ENCODE measurements at regions not wholly inside any gene's neighbourhood (a gene's known extent, or its start where the extent isn't known, plus 50 kb on each side); places are given as distances from the start of the nearest gene placed in this dataset.

DNA sequence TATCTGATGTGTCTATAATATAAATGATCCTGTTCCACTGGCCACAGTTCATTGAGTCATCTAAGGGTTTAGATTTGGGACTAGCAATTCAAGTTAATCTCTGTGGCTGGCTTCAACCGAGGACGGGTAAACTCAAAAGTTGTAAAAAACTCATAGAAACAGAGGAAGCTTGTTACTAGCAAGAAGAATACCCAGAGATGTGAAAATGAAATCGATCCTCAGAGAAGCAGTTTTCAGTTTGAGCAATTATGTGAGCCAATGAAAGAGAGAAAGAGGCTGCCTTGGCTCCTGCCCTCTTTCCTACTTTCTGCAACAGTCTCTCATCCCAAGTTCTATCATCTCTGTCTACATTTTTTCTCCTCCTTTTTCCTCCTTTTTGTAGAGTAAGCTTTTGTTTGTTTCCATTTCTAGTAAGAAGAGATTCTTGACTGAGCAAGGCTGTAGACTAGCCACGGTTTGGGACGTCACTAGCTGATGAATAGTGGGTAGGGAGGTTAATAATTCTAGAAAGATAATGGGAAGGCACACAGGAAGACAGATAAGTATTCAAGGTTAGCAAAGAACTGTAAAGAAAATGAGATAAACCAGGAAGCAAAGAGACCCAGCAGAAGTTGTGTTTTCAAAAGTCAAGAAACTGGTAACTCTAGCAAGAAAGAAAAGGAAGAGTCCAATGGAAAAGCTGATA is 298.9 kb upstream of the NR2F2 start:
- intact Hi-C loops (cut with micrococcal nuclease; ENCODE audit: unreplicated experiment): no loop called here

DNA sequence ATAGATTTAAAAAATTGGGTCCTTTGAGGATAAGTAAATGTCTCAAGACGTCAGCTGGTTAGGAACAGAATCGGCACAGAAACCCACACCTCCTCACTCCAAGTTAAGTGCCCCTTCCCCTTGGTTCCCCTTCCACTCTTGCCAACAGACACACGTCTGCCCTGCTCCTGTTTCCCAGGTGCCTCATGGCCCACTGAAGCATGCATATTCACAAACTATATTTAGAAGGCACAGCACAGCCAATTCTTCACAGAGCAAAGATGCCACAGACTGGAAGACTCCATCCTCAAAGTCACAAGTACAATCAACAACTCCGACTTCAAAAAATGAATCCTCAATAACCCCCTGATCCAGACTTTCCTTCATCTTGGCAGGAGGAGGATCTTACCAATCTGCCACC is 295.4 kb upstream of the NR2F2 start:
- H3K4me1 Mint-ChIP-seq (ENCODE audit: low read depth, unreplicated experiment): peaks cover 34% of the 10 kb centered on the region
- DNase-seq: no peak
- H3K4me3 Mint-ChIP-seq (ENCODE audit: low read depth, unreplicated experiment): no peak overlapping the region

More for the DNA sequence above, 298.9 kb upstream of the NR2F2 start:
- Mint-ChIP-seq H3K27me3 (ENCODE audit: unreplicated experiment) (no peaks in the 10 kb centered on the region), H3K36me3 (ENCODE audit: insufficient read depth, unreplicated experiment) (no peaks in the 10 kb centered on the region), H3K4me3 (ENCODE audit: low read depth, unreplicated experiment) (no peak overlapping the region), H3K4me1 (ENCODE audit: low read depth, unreplicated experiment) (peaks cover 42% of the 10 kb centered on the region), H3K27ac (ENCODE audit: unreplicated experiment) (no peak overlapping the region), H3K9me3 (ENCODE audit: low read depth, unreplicated experiment) (peaks cover 5% of the 10 kb centered on the region)
- TF ChIP-seq, protein P1, sequence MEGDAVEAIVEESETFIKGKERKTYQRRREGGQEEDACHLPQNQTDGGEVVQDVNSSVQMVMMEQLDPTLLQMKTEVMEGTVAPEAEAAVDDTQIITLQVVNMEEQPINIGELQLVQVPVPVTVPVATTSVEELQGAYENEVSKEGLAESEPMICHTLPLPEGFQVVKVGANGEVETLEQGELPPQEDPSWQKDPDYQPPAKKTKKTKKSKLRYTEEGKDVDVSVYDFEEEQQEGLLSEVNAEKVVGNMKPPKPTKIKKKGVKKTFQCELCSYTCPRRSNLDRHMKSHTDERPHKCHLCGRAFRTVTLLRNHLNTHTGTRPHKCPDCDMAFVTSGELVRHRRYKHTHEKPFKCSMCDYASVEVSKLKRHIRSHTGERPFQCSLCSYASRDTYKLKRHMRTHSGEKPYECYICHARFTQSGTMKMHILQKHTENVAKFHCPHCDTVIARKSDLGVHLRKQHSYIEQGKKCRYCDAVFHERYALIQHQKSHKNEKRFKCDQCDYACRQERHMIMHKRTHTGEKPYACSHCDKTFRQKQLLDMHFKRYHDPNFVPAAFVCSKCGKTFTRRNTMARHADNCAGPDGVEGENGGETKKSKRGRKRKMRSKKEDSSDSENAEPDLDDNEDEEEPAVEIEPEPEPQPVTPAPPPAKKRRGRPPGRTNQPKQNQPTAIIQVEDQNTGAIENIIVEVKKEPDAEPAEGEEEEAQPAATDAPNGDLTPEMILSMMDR (IDR thresholded peaks at IDR 0.05; ENCODE audit: unreplicated experiment): no peak
- CTCF ChIA-PET: interaction anchor here (0.9 kb wide), 1 partner anchor 1006 kb away, joined by 3 read pairs; no protein-coding TSS in a partner anchor
- no peak for DNase-seq
- BruUV-seq (replicated peaks): no TSS peak

GRCh38 chr15:96035635-96036034 is 294.9 kb upstream of the NR2F2 start:
- no TSS peak for BruUV-seq (replicated peaks)
- H3K4me3 Mint-ChIP-seq (ENCODE audit: low read depth, unreplicated experiment): no peak overlapping the region
- TF ChIP-seq, protein P1 (IDR thresholded peaks at IDR 0.05; ENCODE audit: unreplicated experiment): no peak
- peaks cover 5% of the 10 kb centered on the region for H3K9me3 Mint-ChIP-seq (ENCODE audit: low read depth, unreplicated experiment)
- H3K27ac Mint-ChIP-seq (ENCODE audit: unreplicated experiment): no peak overlapping the region
- peaks cover 34% of the 10 kb centered on the region for H3K4me1 Mint-ChIP-seq (ENCODE audit: low read depth, unreplicated experiment)
- DNase-seq: no peak
- CTCF ChIA-PET: interaction anchor here (0.6 kb wide), 1 partner anchor 148 kb away, joined by 3 read pairs; no protein-coding TSS in a partner anchor
- intact Hi-C loops (cut with micrococcal nuclease; ENCODE audit: unreplicated experiment): no loop called here
- no peaks in the 10 kb centered on the region for H3K27me3 Mint-ChIP-seq (ENCODE audit: unreplicated experiment)
- H3K36me3 Mint-ChIP-seq (ENCODE audit: insufficient read depth, unreplicated experiment): no peaks in the 10 kb centered on the region

More for the DNA sequence above, 295.4 kb upstream of the NR2F2 start:
- CTCF ChIA-PET: no interaction called here
- H3K9me3 Mint-ChIP-seq (ENCODE audit: low read depth, unreplicated experiment): peaks cover 5% of the 10 kb centered on the region
- no peaks in the 10 kb centered on the region for H3K36me3 Mint-ChIP-seq (ENCODE audit: insufficient read depth, unreplicated experiment)
- H3K27ac Mint-ChIP-seq (ENCODE audit: unreplicated experiment): no peak overlapping the region
- H3K27me3 Mint-ChIP-seq (ENCODE audit: unreplicated experiment): no peaks in the 10 kb centered on the region
- BruUV-seq (replicated peaks): no TSS peak
- TF ChIP-seq, protein P1 (IDR thresholded peaks at IDR 0.05; ENCODE audit: unreplicated experiment): no peak
- intact Hi-C loops (cut with micrococcal nuclease; ENCODE audit: unreplicated experiment): no loop called here

- CTCF ChIA-PET: no interaction called here
- H3K4me1 Mint-ChIP-seq (ENCODE audit: low read depth, unreplicated experiment): peaks cover 15% of the 10 kb centered on the region
- no TSS peak for BruUV-seq (replicated peaks)
- no peak overlapping the region for H3K27ac Mint-ChIP-seq (ENCODE audit: unreplicated experiment)
- H3K36me3 Mint-ChIP-seq (ENCODE audit: insufficient read depth, unreplicated experiment): no peaks in the 10 kb centered on the region
- no peaks in the 10 kb centered on the region for H3K9me3 Mint-ChIP-seq (ENCODE audit: low read depth, unreplicated experiment)
- no peaks in the 10 kb centered on the region for H3K27me3 Mint-ChIP-seq (ENCODE audit: unreplicated experiment)
- TF ChIP-seq, protein P1 (IDR thresholded peaks at IDR 0.05; ENCODE audit: unreplicated experiment): no peak
- intact Hi-C loops (cut with micrococcal nuclease; ENCODE audit: unreplicated experiment): no loop called here
- no peak overlapping the region for H3K4me3 Mint-ChIP-seq (ENCODE audit: low read depth, unreplicated experiment)
- no peak for DNase-seq
Observed at GRCh38 chr15:96037584-96037983, 292.9 kb upstream of the NR2F2 start.

All from Calu3 (cell line).